Neutrophil (primary cell): ENCODE measurements at regions not wholly inside any gene's neighbourhood (a gene's known extent, or its start where the extent isn't known, plus 50 kb on each side); places are given as distances from the start of the nearest gene placed in this dataset.

ENCODE experiments used
- H3K27ac ChIP-seq: fragments of 200-600 bp; sonication (generic); 2 replicates; pipeline ENCODE4 v1.5.1; 2016; ENCODE audit warnings: mild to moderate bottlenecking, moderate library complexity
- H3K27me3 ChIP-seq: fragments of 200-600 bp; sonication (generic); 2 replicates; pipeline ENCODE4 v1.6.0; 2016; ENCODE audit warnings: mild to moderate bottlenecking
- H3K36me3 ChIP-seq: fragments of 200-600 bp; sonication (generic); 2 replicates; pipeline ENCODE4 v1.5.1; 2017
- H3K4me1 ChIP-seq, 2 experiments: fragments of 200-600 bp in 1 of 2; sonication (generic) in 1 of 2; 1 replicate in 1 of 2; 2 replicates in 1 of 2; pipeline versions ENCODE4 v1.5.1 to v1.6.1; 2013 to 2016; ENCODE audit warnings: low read depth in 1 of 2, low read length in 1 of 2, mild to moderate bottlenecking in 1 of 2, moderate library complexity in 1 of 2; ENCODE audit not compliant: control insufficient read depth in 1 of 2, insufficient read depth in 1 of 2
- H3K4me3 ChIP-seq, 2 experiments: fragments of 200-600 bp in 1 of 2; sonication (generic) in 1 of 2; 1 replicate in 1 of 2; 2 replicates in 1 of 2; pipeline ENCODE4 v1.5.1; 2013 to 2016; ENCODE audit warnings: low read depth in 1 of 2, low read length in 1 of 2, mild to moderate bottlenecking in 1 of 2, moderate library complexity in 1 of 2
- H3K9me3 ChIP-seq: fragments of 200-600 bp; sonication (generic); 2 replicates; pipeline ENCODE4 v1.5.1; 2016
- TF ChIP-seq, protein P1 (sequence below): fragments of 200-600 bp; sonication (generic); IDR thresholded peaks from 2 replicates; pipeline ENCODE4 v1.5.1; 2016; ENCODE audit warnings: antibody characterized with exemption

GRCh38 chr21:28655471-28655870, 337.2 kb downstream of the LTN1 start:
- TF ChIP-seq, protein P1, sequence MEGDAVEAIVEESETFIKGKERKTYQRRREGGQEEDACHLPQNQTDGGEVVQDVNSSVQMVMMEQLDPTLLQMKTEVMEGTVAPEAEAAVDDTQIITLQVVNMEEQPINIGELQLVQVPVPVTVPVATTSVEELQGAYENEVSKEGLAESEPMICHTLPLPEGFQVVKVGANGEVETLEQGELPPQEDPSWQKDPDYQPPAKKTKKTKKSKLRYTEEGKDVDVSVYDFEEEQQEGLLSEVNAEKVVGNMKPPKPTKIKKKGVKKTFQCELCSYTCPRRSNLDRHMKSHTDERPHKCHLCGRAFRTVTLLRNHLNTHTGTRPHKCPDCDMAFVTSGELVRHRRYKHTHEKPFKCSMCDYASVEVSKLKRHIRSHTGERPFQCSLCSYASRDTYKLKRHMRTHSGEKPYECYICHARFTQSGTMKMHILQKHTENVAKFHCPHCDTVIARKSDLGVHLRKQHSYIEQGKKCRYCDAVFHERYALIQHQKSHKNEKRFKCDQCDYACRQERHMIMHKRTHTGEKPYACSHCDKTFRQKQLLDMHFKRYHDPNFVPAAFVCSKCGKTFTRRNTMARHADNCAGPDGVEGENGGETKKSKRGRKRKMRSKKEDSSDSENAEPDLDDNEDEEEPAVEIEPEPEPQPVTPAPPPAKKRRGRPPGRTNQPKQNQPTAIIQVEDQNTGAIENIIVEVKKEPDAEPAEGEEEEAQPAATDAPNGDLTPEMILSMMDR, result no peak
- no peaks in the 10 kb centered on the region for H3K27me3 ChIP-seq

GRCh38 chr21:28654406-28654805, 338.3 kb downstream of the LTN1 start:
- no peaks in the 10 kb centered on the region for H3K4me1 ChIP-seq
- H3K9me3 ChIP-seq, result no peaks in the 10 kb centered on the region
- H3K27me3 ChIP-seq, result no peaks in the 10 kb centered on the region
- TF ChIP-seq, protein P1, result no peak
- no peak overlapping the region for H3K4me3 ChIP-seq
- H3K27ac ChIP-seq, result no peak overlapping the region
- no peaks in the 10 kb centered on the region for H3K36me3 ChIP-seq

More at GRCh38 chr21:28655471-28655870, 337.2 kb downstream of the LTN1 start:
- no peak overlapping the region for H3K27ac ChIP-seq
- H3K36me3 ChIP-seq, result no peaks in the 10 kb centered on the region
- H3K9me3 ChIP-seq, result no peaks in the 10 kb centered on the region
- no peaks in the 10 kb centered on the region for H3K4me1 ChIP-seq
- H3K4me3 ChIP-seq, result no peak overlapping the region

DNA sequence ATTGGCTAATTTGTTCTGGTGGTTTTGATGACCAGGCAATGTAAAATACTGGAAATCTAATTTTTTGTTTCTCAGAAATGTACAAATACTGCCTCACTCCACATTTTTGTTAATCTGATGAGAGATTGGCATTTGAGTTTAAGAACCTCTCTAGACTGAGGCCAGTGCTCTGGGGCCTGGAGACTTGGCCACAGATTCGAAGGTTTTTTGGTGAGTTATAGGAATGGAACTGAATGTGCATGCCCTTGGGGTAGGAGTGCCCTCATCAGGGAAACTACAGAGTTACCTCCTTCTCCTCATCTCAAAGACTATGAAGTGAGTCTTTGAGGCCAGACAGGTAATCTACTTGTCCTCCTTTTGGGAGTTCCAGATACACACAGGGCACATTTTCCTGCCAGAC, 347.9 kb downstream of the LTN1 start:
- Histone ChIP-seq H3K36me3 (no peaks in the 10 kb centered on the region), H3K4me1 (no peaks in the 10 kb centered on the region), H3K4me3 (no peak overlapping the region), H3K27me3 (no peaks in the 10 kb centered on the region), H3K27ac (no peak overlapping the region), H3K9me3 (no peaks in the 10 kb centered on the region)
- TF ChIP-seq, protein P1, result no peak

GRCh38 chr21:28642891-28643290, 349.8 kb downstream of the LTN1 start:
- Histone ChIP-seq H3K4me3 (no peak overlapping the region), H3K27me3 (no peaks in the 10 kb centered on the region), H3K4me1 (no peaks in the 10 kb centered on the region)

GRCh38 chr21:28641731-28642130, 350.9 kb downstream of the LTN1 start:
- H3K27ac ChIP-seq, result no peak overlapping the region
- H3K4me3 ChIP-seq, result no peak overlapping the region
- H3K27me3 ChIP-seq, result no peaks in the 10 kb centered on the region
- TF ChIP-seq, protein P1, result no peak
- no peaks in the 10 kb centered on the region for H3K36me3 ChIP-seq
- no peaks in the 10 kb centered on the region for H3K4me1 ChIP-seq
- no peaks in the 10 kb centered on the region for H3K9me3 ChIP-seq

More at GRCh38 chr21:28642891-28643290, 349.8 kb downstream of the LTN1 start:
- Histone ChIP-seq H3K9me3 (no peaks in the 10 kb centered on the region), H3K36me3 (no peaks in the 10 kb centered on the region), H3K27ac (no peak overlapping the region)
- TF ChIP-seq, protein P1, result no peak

GRCh38 chr21:28640326-28640725, 352.4 kb downstream of the LTN1 start:
- Histone ChIP-seq H3K9me3 (no peaks in the 10 kb centered on the region), H3K27me3 (no peaks in the 10 kb centered on the region), H3K27ac (no peak overlapping the region), H3K4me1 (no peaks in the 10 kb centered on the region), H3K4me3 (no peak overlapping the region), H3K36me3 (no peaks in the 10 kb centered on the region)
- TF ChIP-seq, protein P1, result no peak
